ENCODE measurements at regions not wholly inside any gene's neighbourhood (a gene's known extent, or its start where the extent isn't known, plus 50 kb on each side); places are given as distances from the start of the nearest gene placed in this dataset.

GRCh38 chr11:29087200-29087812, 929.5 kb downstream of the KCNA4 start:
- TF ChIP-seq PKNOX1 (IDR thresholded peaks at IDR 0.05) (no peak), SP1 (IDR thresholded peaks at IDR 0.05) (no peak), BHLHE40 (IDR thresholded peaks at IDR 0.05; ENCODE audit: borderline replicate concordance) (no peak), NFRKB (IDR thresholded peaks at IDR 0.05) (no peak), L3MBTL2 (conservative IDR thresholded peaks at IDR 0.05) (no peak), TARDBP (IDR thresholded peaks at IDR 0.05) (no peak), FOXM1 (IDR thresholded peaks at IDR 0.05; ENCODE audit: borderline replicate concordance) (no peak), HDGF (IDR thresholded peaks at IDR 0.05; ENCODE audit: borderline replicate concordance) (no peak), ELF4 (IDR thresholded peaks at IDR 0.05) (no peak), CTBP1 (IDR thresholded peaks at IDR 0.05; ENCODE audit: borderline replicate concordance) (no peak)
